Esophagus muscularis mucosa (tissue), 4 donors: ENCODE measurements at regions not wholly inside any gene's neighbourhood (a gene's known extent, or its start where the extent isn't known, plus 50 kb on each side); places are given as distances from the start of the nearest gene placed in this dataset.
"Not testable (repeated sequence)": the region's sequence is repeated elsewhere in the genome, so short reads cannot be mapped to it uniquely, and the experiment has no call there.

Experiments
- DNase-seq: peaks from one replicate; pipeline ENCODE4 v3.0.0-alpha.2; 2017; ENCODE audit errors: extremely low spot score
- H3K27ac ChIP-seq, 4 donors: fragments of 200-600 bp; sonication (generic); replicated peaks in 1 of 4; 1 replicate in 3 of 4; 2 replicates in 1 of 4; pipeline ENCODE4 v1.5.1; 2016 to 2019; ENCODE audit warnings: mild to moderate bottlenecking in 1 of 4
- H3K27me3 ChIP-seq, 4 donors: fragments of 200-600 bp; sonication (generic); one replicate each; pipeline versions ENCODE4 v1.5.1 to v1.6.0; 2016 to 2019
- H3K36me3 ChIP-seq, 4 donors: fragments of 200-600 bp; sonication (generic); one replicate each; pipeline ENCODE4 v1.5.1; 2016 to 2019
- H3K4me1 ChIP-seq, 4 donors: fragments of 200-600 bp; sonication (generic); one replicate each; pipeline ENCODE4 v1.5.1; 2016 to 2019
- H3K4me3 ChIP-seq, 4 donors: fragments of 200-600 bp; sonication (generic); 1 replicate in 2 of 4; 2 replicates in 2 of 4; pipeline ENCODE4 v1.5.1; 2016 to 2019; ENCODE audit warnings: mild to moderate bottlenecking in 4 of 4, moderate library complexity in 1 of 4
- H3K9me3 ChIP-seq, 4 donors: fragments of 200-600 bp; sonication (generic); 1 replicate in 3 of 4; 2 replicates in 1 of 4; pipeline ENCODE4 v1.5.1; 2016 to 2019
- CTCF ChIP-seq, 3 experiments: fragments of 200-600 bp in 2 of 3; fragments of 450-650 bp in 1 of 3; sonication (generic) in 2 of 3; IDR thresholded peaks; one replicate each; pipeline ENCODE4 v1.5.1; 2017 to 2019; ENCODE audit warnings: antibody characterized with exemption in 3 of 3, mild to moderate bottlenecking in 2 of 3, moderate library complexity in 1 of 3
- EP300 ChIP-seq: sonication (generic); formaldehyde crosslinking; IDR thresholded peaks from one replicate; pipeline ENCODE4 v1.6.1; 2017; ENCODE audit warnings: antibody characterized with exemption
- POLR2A ChIP-seq: fragments of 450-650 bp; IDR thresholded peaks from one replicate; pipeline ENCODE4 v1.6.1; 2017; ENCODE audit warnings: antibody characterized with exemption, moderate library complexity, mild to moderate bottlenecking, low read depth
- POLR2AphosphoS5 ChIP-seq, 2 donors: sonication (generic); formaldehyde crosslinking; IDR thresholded peaks; one replicate each; pipeline ENCODE4 v1.6.1; 2017; ENCODE audit warnings: antibody characterized with exemption in 2 of 2
- WGBS: methylation state at CpG from one replicate; pipeline ENCODE4 v1.1.5; 2018; 5-methylcytosine and 5-hydroxymethylcytosine counted together
- intact Hi-C: fragments of 100-400 bp; cut with DNase I; formaldehyde crosslinking; loops from one replicate; pipeline ENCODE4 v1.15.1; 2023

- Histone ChIP-seq H3K9me3 (no peaks in the 10 kb centered on the region), H3K4me3 (no peak overlapping the region), H3K4me1 (no peaks in the 10 kb centered on the region), H3K27me3 (no peaks in the 10 kb centered on the region), H3K27ac (no peak overlapping the region), H3K36me3 (no peaks in the 10 kb centered on the region)
- no peak for DNase-seq
- intact Hi-C loops: no loop called here
- WGBS: 89% methylated on average over 5 of the region's 5 CpGs
- TF ChIP-seq POLR2AphosphoS5 (IDR thresholded peaks at IDR 0.05): no peak
- TF ChIP-seq EP300: no peak
- no peak for TF ChIP-seq CTCF (IDR thresholded peaks at IDR 0.05)
- no peak for TF ChIP-seq POLR2A
Observed at GRCh38 chr20:52004018-52004417, 187.6 kb downstream of the ZFP64 start.

GRCh38 chr20:52003415-52003814 is 188.2 kb downstream of the ZFP64 start:
- intact Hi-C loops: no loop called here
- no peak overlapping the region for H3K27ac ChIP-seq
- no peaks in the 10 kb centered on the region for H3K36me3 ChIP-seq
- 72% methylated on average over 5 of the region's 5 CpGs for WGBS
- no peaks in the 10 kb centered on the region for H3K4me1 ChIP-seq
- no peak for DNase-seq
- H3K4me3 ChIP-seq: no peak overlapping the region
- no peaks in the 10 kb centered on the region for H3K9me3 ChIP-seq
- no peak for TF ChIP-seq EP300
- no peak for TF ChIP-seq CTCF (IDR thresholded peaks at IDR 0.05)
- no peak for TF ChIP-seq POLR2A
- TF ChIP-seq POLR2AphosphoS5 (IDR thresholded peaks at IDR 0.05): no peak
- no peaks in the 10 kb centered on the region for H3K27me3 ChIP-seq

GRCh38 chr20:52001999-52002666 is 189.4 kb downstream of the ZFP64 start:
- no peaks in the 10 kb centered on the region for H3K9me3 ChIP-seq
- H3K27ac ChIP-seq: no peak overlapping the region
- H3K4me1 ChIP-seq: no peaks in the 10 kb centered on the region
- no peaks in the 10 kb centered on the region for H3K36me3 ChIP-seq
- no peak overlapping the region for H3K4me3 ChIP-seq
- TF ChIP-seq EP300 (no peak), POLR2AphosphoS5 (IDR thresholded peaks at IDR 0.05) (no peak), CTCF (IDR thresholded peaks at IDR 0.05) (no peak), POLR2A (no peak)
- DNase-seq: no peak
- no peaks in the 10 kb centered on the region for H3K27me3 ChIP-seq
- 50% methylated on average over 8 of the region's 8 CpGs for WGBS
- intact Hi-C loops: no loop called here

GRCh38 chr20:51997281-51997936 is 194.2 kb downstream of the ZFP64 start:
- H3K9me3 ChIP-seq, H3K27ac ChIP-seq, H3K4me1 ChIP-seq, H3K36me3 ChIP-seq, DNase-seq, intact Hi-C loops, H3K27me3 ChIP-seq, H3K4me3 ChIP-seq: not testable (repeated sequence)
- 96% methylated on average over 4 of the region's 4 CpGs for WGBS

- no peak overlapping the region for H3K27ac ChIP-seq
- no peaks in the 10 kb centered on the region for H3K9me3 ChIP-seq
- H3K27me3 ChIP-seq: no peaks in the 10 kb centered on the region
- TF ChIP-seq POLR2A (no peak), CTCF (IDR thresholded peaks at IDR 0.05) (no peak), EP300 (no peak), POLR2AphosphoS5 (IDR thresholded peaks at IDR 0.05) (no peak)
- no peaks in the 10 kb centered on the region for H3K4me1 ChIP-seq
- intact Hi-C loops: no loop called here
- H3K36me3 ChIP-seq: no peaks in the 10 kb centered on the region
- 63% methylated on average over 3 of the region's 3 CpGs for WGBS
- H3K4me3 ChIP-seq: no peak overlapping the region
- DNase-seq: no peak
Observed at GRCh38 chr20:51995551-51995951, 193.2 kb upstream of the SALL4 start.
